NCI-H446 (cell line): ENCODE measurements at regions not wholly inside any gene's neighbourhood (a gene's known extent, or its start where the extent isn't known, plus 50 kb on each side); places are given as distances from the start of the nearest gene placed in this dataset.
A peak's percentile ranks its signal among the peaks of the same experiment; 100 is the strongest.
"Not testable (repeated sequence)": the region's sequence is repeated elsewhere in the genome, so short reads cannot be mapped to it uniquely, and the experiment has no call there.

Experiments used
- DNase-seq, 2 experiments: peaks; one replicate each; lab custom pipeline; 2025; lab: John Stamatoyannopoulos, UW

DNA sequence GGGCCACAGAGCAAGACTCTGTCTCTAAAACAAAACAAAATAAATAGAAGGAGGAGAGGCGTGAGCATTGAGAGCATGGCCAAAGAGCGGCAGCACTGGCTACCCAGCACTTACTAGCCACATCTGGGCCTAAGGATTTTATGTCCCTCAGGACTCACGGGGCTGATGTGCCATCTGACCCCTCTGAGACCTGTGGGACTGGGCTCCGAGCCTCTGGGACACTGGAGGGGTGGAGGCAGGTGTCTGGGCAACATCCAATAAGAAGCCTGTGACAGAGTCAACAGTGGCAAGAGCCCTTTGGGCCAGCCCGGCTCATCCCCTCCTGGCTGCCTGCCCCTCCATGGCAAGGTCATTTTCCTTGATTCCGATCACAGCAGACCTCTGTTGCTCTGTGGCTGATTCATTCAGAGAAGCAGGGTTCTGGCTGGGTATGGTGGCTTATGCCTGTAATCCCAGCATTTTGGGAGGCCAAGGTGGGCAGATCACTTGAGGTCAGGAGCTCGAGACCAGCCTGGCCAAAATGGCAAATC, 60.7 kb downstream of the RRM2 start:
- no peak for DNase-seq

DNA sequence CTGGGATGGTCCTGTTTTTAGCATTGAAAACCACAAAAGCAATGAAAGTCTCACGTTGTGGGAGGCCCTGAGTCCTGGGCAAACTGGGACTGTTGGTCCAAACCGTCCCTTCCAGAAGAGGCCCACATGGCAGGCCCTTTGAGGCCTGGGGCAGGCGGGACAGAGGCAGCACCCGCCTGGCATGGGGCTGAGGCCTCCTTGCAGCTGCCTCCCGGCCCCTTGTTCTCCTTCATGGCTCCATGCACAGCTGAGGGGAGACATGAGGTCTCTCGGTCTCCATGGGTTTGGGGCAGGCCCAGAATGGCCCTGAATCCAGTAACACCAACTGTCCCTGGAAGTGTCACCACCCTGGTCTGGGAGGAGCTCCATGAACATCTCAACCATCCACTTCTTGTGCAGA, 61.9 kb downstream of the RRM2 start:
- DNase-seq = no peak

DNA sequence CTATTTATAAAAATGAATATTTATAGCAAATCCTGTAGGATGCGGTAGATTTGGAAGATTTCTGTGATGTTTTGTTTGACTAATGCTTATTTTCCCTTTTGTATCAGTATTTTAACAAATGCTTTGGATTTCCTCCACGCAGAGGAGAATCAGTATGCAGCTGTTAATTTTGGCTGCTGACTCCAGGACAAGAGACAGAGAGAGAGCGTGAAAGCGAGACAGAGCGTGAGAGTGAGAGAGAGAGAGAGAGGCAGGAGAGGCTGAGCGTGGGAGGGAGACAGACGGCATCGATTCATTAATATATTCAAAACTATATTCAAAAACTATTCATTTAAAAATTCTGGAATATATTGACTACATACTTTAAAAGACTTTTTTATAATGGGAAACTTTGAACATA, 62.5 kb downstream of the RRM2 start:
- no peak for DNase-seq

DNA sequence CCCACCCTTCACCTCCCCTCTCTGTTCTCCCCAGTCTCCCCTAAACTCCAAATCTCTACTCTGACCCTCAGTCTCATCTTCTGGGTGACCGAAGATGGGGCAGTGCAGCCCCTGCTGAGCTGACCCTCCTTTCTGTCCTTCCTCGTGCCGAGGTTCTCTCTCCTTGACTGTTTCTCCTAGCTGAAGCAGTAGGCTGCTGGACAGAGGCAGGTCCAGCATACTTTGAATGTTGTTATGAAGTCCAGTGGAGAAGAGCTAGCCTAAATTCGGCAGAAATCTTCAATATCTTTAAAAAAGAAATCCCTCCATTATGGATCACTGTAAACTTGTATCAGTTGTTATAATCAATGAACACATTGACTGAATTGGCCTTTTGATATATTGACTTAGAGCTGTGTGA, 63.2 kb downstream of the RRM2 start:
- no peak for DNase-seq

DNA sequence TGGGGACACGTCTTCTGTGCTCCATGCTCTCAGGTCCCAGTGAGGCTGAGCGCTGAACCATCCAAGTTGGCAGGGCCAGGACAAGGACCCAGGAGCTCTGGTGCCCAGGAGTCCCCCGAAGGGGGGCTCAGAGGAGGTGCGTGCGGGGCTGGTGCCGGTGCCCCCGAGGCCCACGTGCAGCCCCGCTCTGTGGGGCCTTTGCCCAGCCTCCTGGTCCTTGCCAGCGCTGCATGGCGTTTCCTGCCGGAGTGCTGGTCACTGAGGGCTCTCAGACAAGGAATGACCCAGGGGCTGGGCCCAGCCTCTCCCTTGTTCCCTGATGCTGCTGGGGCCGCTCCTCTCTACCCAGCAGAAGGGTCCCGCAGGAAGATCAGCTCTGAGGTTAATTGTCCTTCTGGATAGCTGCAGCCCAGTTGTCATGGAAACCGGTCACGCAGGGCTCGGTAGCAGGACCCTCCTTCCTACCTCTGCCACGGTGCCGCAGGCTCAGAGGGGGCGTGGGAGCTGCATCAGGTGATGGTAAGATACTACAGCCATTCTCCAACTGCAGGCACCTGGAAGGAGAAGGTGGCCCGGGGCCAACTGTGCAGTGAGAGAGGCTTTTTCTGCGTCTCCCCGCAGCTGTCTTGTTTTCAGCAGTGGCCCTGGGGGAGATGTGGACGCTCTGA, 64.5 kb downstream of the RRM2 start:
- no peak for DNase-seq

DNA sequence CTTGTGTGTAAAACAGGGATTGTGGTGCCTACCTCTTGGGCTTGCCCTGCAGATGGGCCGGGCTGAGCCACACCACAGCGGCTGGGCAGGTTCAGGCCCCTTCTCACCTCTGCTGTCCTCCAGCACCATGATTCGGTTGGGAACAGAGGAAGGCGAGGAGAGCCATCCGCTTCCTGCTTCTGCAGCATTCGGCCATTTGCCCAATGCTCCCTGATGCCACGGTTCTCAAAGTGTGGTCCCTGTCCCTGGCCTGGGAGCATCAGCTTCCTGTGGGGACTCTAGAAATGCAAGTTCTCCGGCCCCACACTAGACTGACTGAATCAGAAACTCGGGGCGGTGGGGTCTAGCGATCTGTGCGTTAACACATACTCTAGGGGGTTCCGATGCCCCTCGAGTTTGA, 65.1 kb downstream of the RRM2 start:
- DNase-seq = no peak

DNA sequence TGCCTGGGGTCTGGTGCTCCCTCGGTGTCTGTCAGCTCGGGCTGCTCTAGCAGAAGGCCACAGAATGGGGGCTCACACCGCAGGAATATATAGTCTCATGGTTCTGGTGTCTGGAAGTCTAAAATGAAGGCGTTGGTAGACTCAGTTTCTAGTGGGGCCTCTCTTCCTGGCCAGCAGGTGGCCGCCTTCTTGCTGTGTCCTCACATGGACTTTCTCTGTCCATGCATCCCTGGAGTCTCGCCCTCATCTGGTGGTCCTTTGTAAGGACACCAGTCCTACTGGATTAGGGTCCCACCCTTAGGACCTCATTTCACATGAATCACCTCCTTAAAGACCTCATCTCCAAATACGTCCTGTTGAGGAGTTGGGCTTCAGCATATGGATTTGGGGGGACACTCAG, 65.7 kb downstream of the RRM2 start:
- no peak for DNase-seq

DNA sequence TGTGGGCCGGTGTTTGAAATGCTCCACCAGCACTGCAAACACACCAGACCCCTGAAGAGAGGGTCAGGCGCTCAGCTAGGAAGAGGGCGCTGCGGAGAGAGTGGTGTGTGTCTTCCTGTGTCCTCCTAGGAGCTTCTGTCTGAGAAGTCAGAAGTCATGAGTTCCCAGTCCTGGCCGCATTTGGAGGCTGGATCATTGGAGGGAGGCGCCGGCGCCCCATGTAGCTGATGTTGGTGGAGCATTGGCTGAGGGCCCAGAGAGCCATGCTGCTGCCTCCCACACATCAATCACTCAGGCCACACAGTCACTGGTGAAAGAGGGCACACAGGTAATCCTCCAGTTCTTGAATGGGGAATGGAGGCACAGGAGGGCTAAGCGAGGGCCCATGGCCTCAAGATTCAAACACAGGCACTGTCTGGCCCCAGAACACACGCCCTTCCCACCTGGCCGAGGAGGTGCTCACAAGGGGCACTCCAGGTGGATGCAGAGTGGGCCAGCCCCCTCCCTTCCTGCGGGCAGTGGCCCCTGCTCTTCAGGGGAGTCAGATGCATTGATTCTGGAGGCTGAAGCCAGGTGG, 66.3 kb downstream of the RRM2 start:
- DNase-seq = no peak

DNA sequence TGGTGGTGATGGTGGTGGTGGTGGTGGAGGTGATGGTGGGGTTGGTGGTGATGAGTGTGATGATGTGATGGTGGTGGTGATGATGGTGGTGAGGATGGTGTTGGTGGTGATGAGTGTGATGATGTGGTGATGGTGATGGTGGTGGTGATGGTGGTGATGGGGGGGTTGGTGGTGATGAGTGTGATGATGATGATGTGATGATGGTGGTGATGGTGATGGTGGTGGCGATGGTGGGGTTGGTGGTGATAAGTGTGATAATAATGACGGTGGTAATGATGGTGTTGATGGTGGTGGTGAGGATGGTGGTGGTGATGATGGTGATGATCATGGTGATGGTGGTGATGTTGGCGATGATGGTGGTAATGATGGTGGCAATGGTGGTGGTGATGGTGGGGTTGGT, 67.7 kb downstream of the RRM2 start:
- no peak for DNase-seq

DNA sequence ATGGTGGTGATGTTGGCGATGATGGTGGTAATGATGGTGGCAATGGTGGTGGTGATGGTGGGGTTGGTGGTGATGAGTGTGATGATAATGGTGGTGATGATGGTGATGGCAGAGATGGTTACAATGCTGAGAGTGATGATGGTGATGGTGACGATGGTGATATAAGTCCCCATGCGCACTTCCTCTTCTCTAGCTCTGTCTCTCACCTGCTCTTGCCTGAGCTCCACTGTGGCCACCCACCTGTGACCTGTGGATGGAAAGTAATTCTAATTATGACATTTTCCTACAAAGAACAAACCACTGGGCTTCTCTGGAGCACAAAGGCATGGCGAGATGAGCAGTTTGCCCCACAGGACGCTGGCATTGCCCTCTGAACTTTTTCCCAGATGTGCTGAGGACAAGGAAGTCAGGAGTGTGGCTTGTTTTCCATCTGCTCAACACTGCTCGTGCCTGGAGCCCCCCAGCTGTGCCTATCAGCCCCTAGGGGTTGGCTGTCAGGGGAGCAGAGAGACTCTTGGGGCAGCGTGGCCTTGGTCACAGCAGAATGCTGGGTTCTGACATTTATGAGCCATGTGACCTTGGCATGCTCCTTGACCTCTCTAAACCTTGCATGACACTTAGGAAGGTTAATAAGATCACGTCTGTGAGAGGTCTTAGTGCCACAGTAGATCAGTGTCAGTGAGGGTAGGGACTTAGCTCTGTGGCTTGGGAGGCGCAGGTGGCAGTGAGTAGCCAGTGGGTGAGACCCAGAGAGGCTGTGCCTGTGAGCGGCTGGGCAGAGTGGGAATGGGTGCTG, 68.4 kb downstream of the RRM2 start:
- DNase-seq = no peak

DNA sequence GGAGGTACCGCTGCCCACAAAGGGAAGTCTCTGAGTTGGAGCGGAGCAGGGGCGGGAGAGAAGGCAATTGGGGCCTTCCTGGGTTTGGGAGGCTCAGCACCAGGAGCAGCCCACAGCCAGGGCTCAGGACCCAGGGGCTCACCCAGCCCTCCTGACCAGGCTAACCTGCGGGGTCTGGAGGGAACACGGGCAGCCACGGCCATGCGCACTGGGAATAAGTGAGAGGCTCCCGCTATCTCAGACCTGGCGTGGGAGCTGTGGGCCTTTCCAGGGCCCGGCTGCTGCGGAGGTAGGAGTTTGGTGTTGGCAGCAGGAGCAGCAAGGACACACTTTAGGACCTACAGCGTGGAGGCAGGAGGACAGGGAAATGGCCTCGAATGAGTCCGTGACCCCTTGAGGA, 69.0 kb downstream of the RRM2 start:
- no peak for DNase-seq

DNA sequence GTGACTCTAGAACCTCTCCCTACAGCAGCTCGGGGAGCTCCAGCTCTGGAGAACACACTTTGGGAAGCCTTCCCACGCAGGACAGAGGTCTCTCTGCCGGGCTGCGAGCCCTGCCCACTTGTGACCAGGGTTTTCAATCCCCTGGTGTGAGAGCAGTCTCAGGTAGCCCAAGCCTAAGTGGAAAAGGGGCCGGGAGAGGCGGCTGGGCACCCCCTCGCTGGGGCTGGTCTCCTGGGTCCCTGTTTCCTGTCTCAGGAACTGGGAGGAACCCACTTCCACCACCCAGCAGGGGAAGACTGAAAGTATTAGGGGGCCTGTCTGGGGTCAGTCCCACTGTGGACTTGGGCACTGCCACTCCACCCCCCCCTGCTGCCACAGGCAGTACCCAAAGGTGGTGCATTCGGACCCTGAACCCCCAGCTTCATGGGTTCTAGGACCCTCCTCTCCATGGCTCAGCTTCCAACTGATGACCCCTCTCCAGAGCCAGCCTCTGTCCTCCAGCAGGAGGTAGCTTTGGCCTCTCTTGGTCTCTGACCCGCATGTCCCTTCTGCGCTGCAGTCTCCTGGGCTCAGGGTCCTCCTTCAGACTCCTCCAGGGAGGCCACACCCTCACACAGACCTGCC, 70.0 kb downstream of the RRM2 start:
- no peak for DNase-seq

DNA sequence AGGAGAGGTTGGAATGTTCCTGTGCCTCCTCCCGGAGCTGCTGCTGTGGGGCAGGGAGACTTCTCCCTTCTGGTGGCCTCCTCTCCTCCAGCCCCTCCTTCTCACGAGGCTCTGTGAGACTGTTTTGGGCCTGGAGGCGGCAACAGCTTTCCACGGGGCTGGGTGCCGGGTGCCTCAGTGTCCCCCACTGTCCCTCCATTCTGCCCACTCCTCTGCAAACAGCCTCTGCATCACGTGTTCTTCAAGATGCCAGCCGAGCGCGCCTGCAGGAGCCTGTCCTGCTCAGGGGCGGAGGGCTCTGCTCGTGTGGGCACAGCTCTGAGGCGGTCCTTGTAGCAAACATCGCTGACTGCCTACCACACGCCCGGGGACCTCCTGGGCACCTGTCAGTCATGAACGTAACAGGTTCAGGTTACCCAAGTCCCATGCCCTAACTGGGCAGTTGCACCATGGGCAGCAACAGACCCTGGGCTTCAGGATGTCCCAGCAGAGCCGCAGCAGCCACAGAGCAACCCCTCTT, 70.8 kb downstream of the RRM2 start:
- no peak for DNase-seq

DNA sequence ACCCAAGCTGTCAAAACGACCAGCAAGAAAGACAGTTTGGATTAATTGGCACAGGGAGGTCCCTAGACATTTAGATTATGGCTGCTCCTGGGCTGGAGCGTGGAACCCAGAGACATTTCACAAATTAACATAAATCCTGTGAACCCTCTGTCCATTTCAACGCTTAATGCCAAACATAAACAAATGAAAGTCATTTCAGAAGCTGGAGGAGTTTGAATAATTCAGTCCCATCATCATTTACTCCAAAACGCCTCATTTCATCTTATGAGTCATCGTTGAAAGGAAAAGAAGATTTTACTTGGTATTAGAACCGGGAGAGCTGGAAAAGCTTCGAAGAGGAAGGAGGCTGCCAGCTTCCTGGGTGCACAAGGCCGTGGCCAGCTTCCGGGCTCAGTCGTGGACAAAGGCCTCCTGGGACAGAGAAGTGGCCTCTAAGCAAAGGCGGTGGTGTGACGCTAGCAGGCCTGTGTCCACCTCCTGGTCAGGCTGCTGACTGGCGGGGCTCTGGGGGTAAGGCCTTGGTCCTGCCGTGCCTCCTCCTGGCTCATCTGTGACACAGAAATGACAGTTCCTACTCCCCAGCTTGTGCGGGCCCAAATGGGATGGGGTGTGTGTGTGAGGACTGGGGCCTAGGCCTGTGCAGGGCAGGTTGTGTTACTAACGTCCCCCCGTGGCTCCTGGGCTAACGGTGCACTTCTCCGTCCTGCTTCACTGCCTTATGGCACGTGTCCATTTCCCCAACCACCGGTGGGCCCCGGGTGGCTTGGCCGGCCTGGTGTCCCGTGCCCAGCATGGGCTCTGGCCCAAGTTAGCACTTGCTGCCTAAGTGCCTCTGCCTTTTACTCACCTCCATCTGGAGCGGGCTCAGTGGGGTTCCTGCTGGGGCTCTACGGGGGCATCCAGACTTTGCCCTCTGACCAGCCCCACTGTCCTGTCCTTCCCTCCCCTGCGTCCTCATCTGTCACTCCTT, 71.6 kb downstream of the RRM2 start:
- DNase-seq = peak; percentile 77 to 78

DNA sequence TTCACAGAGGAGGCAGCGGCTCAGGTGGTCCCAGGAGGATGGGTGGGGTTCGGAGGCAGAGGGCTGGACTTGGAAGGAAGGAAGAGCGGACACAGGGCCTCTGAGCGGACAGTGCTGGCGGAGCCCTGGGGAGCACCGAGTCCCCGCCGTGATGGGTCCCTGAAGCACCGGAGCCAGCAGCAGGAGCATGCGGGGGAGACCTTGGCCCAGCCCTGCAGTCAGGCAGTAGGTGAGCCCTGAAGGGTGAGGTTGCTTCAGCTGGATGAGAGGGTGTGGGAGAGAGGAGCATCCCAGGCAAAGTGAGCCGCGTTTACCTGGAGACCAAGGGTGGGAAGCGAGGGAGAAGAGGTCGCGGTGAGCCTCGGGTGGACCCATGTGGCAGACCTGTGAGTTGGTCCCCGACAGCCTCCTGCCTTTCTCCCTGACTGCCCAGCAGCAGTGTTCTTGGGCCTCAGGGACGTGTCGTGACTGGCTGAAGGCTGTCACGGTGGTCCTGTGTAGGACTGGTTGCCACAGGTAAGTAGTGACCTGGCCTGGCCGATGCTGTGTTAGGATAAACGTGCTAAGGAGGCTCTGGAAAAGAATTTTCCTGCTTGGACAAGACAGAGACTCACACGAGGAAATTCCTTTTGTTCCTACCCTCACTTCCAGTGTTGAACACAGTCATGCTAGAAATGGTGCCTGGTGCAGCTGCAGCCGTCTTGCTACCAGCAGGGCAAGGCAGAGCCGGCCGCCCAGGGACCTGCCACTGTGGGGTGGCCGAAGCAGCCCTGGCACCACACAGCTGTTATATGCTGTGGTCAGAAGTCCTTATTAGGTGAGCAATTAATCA, 73.0 kb downstream of the RRM2 start:
- no peak for DNase-seq

DNA sequence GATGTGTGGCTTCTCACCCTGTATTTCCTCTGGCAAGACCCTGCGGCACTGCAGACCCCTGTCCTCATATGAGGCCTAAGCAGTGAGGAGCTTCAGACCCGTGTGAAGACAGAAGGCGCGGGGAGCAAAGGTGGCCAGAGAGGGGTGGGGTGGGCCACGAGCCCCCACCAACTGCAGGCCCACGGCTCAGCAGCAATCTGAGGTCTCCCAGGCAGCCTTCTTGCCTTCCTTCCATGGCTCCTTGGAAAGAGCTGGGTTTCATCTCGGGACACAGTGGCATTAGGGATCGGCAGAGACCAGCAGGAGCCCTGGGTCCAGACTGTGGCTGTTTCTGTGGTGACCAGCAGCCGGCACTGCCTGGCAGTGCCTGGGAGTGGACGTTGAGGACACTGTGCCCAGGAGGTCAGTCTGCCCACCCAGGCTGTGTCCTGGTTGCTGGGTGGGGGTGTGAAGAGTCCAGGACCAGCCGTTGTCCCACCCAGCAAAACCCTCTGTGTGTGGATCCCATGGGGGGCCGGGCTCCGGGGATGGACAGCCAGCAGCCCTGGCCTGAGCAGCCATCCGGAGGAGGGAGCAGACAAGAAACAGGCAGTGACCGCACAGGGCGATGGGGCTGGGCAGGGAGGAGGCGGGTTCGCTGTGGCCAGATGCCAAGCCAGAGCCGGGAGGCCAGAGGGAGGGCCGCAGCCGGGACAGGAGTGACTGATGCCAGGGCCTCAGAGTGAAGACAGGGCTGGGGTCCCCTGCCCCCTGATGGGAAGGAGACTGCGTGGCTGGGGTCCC, 73.8 kb downstream of the RRM2 start:
- no peak for DNase-seq

DNA sequence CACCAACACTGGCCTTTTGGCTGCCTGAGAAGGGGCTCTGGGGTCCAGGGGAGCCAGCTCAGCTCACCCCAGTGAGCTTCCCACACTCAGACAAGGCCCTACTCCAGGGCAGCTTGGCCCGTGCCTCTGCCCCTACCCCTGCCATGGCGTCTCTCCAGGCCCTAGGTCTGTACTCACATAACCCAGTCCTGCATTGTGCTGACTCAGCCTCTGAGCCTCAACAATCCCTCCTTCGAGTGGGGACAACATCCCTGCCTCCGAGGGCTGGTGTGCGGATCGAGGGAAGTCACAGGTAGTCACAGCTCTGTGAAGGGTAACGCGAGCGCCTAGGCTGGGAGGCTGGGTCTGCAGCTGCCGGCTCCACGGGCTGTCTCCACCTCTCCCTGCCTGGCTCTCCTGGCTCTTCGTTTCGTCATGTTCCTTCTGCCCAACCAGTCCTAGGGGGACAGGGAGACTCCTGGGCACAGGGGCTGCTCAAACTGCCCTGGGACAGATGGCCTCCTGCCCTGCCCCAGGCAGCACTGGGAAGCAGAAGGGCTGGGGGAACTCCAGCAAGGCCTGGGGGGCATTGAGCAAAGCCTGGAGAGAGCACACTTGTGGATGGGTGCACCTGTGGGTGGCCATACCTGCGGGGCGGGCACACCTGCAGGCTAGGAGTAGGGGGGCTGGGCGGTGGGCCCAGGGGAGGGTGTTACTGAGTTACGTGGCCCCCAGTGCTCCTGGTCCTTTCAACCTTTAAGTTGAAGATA, 74.6 kb downstream of the RRM2 start:
- DNase-seq = no peak

DNA sequence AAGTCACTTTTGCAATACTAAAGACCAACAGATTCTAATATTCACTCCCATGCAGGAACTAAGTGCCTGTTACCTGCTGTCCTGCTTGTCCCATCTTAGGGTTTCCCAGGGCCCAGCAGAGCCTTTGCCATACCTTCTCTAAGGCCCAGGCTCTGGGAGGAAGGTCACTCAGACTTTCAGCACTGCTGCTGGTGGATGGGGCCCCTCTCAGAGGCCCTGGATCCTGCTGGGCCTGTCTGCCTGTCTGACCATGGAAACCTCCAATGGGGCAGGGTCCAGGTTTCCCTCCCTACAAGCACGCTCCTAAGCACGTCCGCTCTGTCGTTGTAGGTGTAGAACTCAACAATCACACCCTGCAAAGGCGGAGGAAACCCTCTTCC, 75.1 kb downstream of the RRM2 start:
- DNase-seq = no peak

DNA sequence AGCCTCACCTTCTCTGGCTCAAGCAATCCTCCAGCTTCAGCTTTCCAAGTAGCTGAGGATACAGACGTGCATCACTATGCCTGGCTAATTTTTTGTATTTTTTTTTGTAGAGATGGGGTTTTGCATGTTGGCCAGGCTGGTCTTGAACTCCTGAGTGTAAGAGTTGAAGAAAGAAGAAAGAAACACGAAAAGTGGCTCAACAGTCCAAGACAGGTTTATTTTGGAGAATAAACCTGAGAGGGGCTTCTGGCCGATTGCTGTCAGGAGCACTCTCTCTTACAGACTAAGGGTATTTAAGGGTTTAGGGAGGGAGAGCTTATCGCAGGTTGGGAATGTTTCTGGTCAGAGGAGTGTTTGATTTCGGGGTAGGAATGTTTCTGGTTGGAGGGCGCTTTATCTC, 75.9 kb downstream of the RRM2 start:
- DNase-seq = not testable (repeated sequence)
